ENCODE measurements at regions not wholly inside any gene's neighbourhood (a gene's known extent, or its start where the extent isn't known, plus 50 kb on each side); places are given as distances from the start of the nearest gene placed in this dataset.

- DNase-seq (ENCODE audit: low spot score) = no peak
Observed at GRCh38 chr1:56313560-56313959, 265.8 kb downstream of the PLPP3 start.

GRCh38 chr1:56311766-56312165 is 267.6 kb downstream of the PLPP3 start:
- DNase-seq (ENCODE audit: low spot score) = no peak

GRCh38 chr1:56310945-56311344 is 268.4 kb downstream of the PLPP3 start:
- no peak for DNase-seq (ENCODE audit: low spot score)

GRCh38 chr1:56309065-56309464 is 270.3 kb downstream of the PLPP3 start:
- DNase-seq (ENCODE audit: low spot score) = no peak

- no peak for DNase-seq (ENCODE audit: low spot score)
Observed at GRCh38 chr1:56304975-56305374, 274.4 kb downstream of the PLPP3 start.

- no peak for DNase-seq (ENCODE audit: low spot score)
Observed at GRCh38 chr1:56303805-56304204, 275.6 kb downstream of the PLPP3 start.

GRCh38 chr1:56302878-56303277 is 276.5 kb downstream of the PLPP3 start:
- DNase-seq (ENCODE audit: low spot score) = no peak

GRCh38 chr1:56301791-56302190 is 277.6 kb downstream of the PLPP3 start:
- no peak for DNase-seq (ENCODE audit: low spot score)

- DNase-seq (ENCODE audit: low spot score) = no peak
Observed at GRCh38 chr1:56300836-56301235, 278.5 kb downstream of the PLPP3 start.

GRCh38 chr1:56298866-56299265 is 280.5 kb downstream of the PLPP3 start:
- DNase-seq (ENCODE audit: low spot score) = no peak

- DNase-seq (ENCODE audit: low spot score) = no peak
Observed at GRCh38 chr1:56297904-56298303, 281.5 kb downstream of the PLPP3 start.

GRCh38 chr1:56297208-56297607 is 282.2 kb downstream of the PLPP3 start:
- DNase-seq (ENCODE audit: low spot score) = no peak

GRCh38 chr1:56295949-56296929 is 283.1 kb downstream of the PLPP3 start:
- no peak for DNase-seq (ENCODE audit: low spot score)

GRCh38 chr1:56291374-56291919 is 287.9 kb downstream of the PLPP3 start:
- no peak for DNase-seq (ENCODE audit: low spot score)

GRCh38 chr1:56289260-56289659 is 290.1 kb downstream of the PLPP3 start:
- no peak for DNase-seq (ENCODE audit: low spot score)

- DNase-seq (ENCODE audit: low spot score) = no peak
Observed at GRCh38 chr1:56287721-56288120, 291.6 kb downstream of the PLPP3 start.

GRCh38 chr1:56286956-56287355 is 292.4 kb downstream of the PLPP3 start:
- DNase-seq (ENCODE audit: low spot score) = no peak

GRCh38 chr1:56286506-56286905 is 292.9 kb downstream of the PLPP3 start:
- no peak for DNase-seq (ENCODE audit: low spot score)

- DNase-seq (ENCODE audit: low spot score) = no peak
Observed at GRCh38 chr1:56285554-56286402, 293.6 kb downstream of the PLPP3 start.

- no peak for DNase-seq (ENCODE audit: low spot score)
Observed at GRCh38 chr1:56284928-56285327, 294.4 kb downstream of the PLPP3 start.

- DNase-seq (ENCODE audit: low spot score) = no peak
Observed at GRCh38 chr1:56278061-56278460, 301.3 kb downstream of the PLPP3 start.

GRCh38 chr1:56268519-56269140 is 310.7 kb downstream of the PLPP3 start:
- DNase-seq (ENCODE audit: low spot score) = no peak

Data from Ammon's horn (tissue), 1 donor.